ENCODE measurements at regions not wholly inside any gene's neighbourhood (a gene's known extent, or its start where the extent isn't known, plus 50 kb on each side); places are given as distances from the start of the nearest gene placed in this dataset.
"Not testable (repeated sequence)": the region's sequence is repeated elsewhere in the genome, so short reads cannot be mapped to it uniquely, and the experiment has no call there.

- intact Hi-C loops (cut with micrococcal nuclease) = no loop called here
Observed at GRCh38 chr22:34808618-34809017, 257.3 kb upstream of the ISX start.

GRCh38 chr22:34812631-34813030 is 253.3 kb upstream of the ISX start:
- intact Hi-C loops (cut with micrococcal nuclease) = no loop called here

- intact Hi-C loops (cut with micrococcal nuclease) = no loop called here
Observed at GRCh38 chr22:34814260-34815025, 251.5 kb upstream of the ISX start.

GRCh38 chr22:34829485-34829884 is 236.5 kb upstream of the ISX start:
- intact Hi-C loops (cut with micrococcal nuclease) = no loop called here

- intact Hi-C loops (cut with micrococcal nuclease) = no loop called here
Observed at GRCh38 chr22:34834059-34834458, 231.9 kb upstream of the ISX start.

GRCh38 chr22:34834541-34834940 is 231.4 kb upstream of the ISX start:
- intact Hi-C loops (cut with micrococcal nuclease) = not testable (repeated sequence)

- intact Hi-C loops (cut with micrococcal nuclease) = no loop called here
Observed at GRCh38 chr22:34841331-34841771, 224.6 kb upstream of the ISX start.

GRCh38 chr22:34841911-34842310 is 224.0 kb upstream of the ISX start:
- intact Hi-C loops (cut with micrococcal nuclease) = no loop called here

- intact Hi-C loops (cut with micrococcal nuclease) = no loop called here
Observed at GRCh38 chr22:34842630-34843029, 223.3 kb upstream of the ISX start.

- intact Hi-C loops (cut with micrococcal nuclease) = not testable (repeated sequence)
Observed at GRCh38 chr22:34843743-34844142, 222.2 kb upstream of the ISX start.

- intact Hi-C loops (cut with micrococcal nuclease) = no loop called here
Observed at GRCh38 chr22:34845391-34845790, 220.6 kb upstream of the ISX start.

GRCh38 chr22:34847072-34847471 is 218.9 kb upstream of the ISX start:
- intact Hi-C loops (cut with micrococcal nuclease) = no loop called here

GRCh38 chr22:34849965-34850364 is 216.0 kb upstream of the ISX start:
- intact Hi-C loops (cut with micrococcal nuclease) = no loop called here

GRCh38 chr22:34851918-34852662 is 213.9 kb upstream of the ISX start:
- intact Hi-C loops (cut with micrococcal nuclease) = no loop called here

GRCh38 chr22:34855471-34855870 is 210.5 kb upstream of the ISX start:
- intact Hi-C loops (cut with micrococcal nuclease) = no loop called here

GRCh38 chr22:34858066-34858465 is 207.9 kb upstream of the ISX start:
- intact Hi-C loops (cut with micrococcal nuclease) = no loop called here

GRCh38 chr22:34861787-34862186 is 204.2 kb upstream of the ISX start:
- intact Hi-C loops (cut with micrococcal nuclease) = no loop called here

GRCh38 chr22:34866081-34866480 is 199.9 kb upstream of the ISX start:
- intact Hi-C loops (cut with micrococcal nuclease) = no loop called here

- intact Hi-C loops (cut with micrococcal nuclease) = no loop called here
Observed at GRCh38 chr22:34866495-34867131, 199.3 kb upstream of the ISX start.

GRCh38 chr22:34877506-34877905 is 188.5 kb upstream of the ISX start:
- intact Hi-C loops (cut with micrococcal nuclease) = no loop called here

GRCh38 chr22:34878171-34878570 is 187.8 kb upstream of the ISX start:
- intact Hi-C loops (cut with micrococcal nuclease) = no loop called here

- intact Hi-C loops (cut with micrococcal nuclease) = no loop called here
Observed at GRCh38 chr22:34879001-34879400, 187.0 kb upstream of the ISX start.

Data from T-helper 2 cell treated with Interferon-gamma antibody and Interleukin-4, amounts not matched to agents 100 ng/mL and 5 ng/mL, for 36 hours (primary cell).